CD4-positive, alpha-beta T cell treated with Interleukin-12 subunit alpha and Interleukin-12 subunit beta, for 1 hour (primary cell): ENCODE measurements at regions not wholly inside any gene's neighbourhood (a gene's known extent, or its start where the extent isn't known, plus 50 kb on each side); places are given as distances from the start of the nearest gene placed in this dataset.

ENCODE experiments used
- DNase-seq: peaks from one replicate; pipeline ENCODE4 v3.0.0-alpha.2; 2020

DNA sequence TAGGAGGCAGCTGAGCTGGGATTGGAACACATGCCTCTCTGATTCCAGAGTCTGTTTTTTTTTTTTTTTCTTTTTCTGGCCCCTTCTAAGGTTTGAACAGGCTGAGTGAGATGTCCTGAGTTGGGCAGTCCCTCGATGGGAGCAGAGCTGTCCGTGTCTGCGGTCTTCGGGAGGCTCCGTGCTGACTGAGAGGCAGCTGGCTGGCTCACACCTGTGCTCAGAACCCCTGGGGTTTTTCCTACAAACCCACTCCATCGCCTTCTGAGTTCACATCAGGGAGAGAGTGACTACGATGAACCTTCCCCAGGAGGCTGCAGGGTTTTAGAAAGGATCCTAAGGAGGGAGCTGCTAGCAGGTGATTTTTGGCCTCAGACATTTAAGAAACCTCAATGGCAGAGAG, 92.5 kb downstream of the IRF8 start:
- no peak for DNase-seq

DNA sequence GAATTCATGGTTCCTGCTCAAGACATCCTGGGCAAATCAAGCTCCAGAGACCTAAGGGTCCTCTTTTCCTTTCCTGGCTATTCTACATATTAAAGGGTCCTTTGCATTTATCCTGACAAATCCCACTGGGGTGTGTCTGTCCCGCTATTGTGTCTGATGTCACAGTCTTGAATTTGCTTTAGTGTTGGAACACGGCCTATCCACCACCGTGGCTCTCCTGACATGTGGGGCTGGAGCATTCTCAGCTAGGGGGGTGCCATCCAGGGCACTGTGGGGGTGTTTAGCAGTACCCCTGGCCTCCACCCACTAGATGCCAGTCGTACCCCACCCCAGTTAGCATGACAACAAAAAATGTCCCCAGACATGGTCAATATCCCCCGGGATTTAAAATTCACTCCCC, 92.9 kb downstream of the IRF8 start:
- no peak for DNase-seq

DNA sequence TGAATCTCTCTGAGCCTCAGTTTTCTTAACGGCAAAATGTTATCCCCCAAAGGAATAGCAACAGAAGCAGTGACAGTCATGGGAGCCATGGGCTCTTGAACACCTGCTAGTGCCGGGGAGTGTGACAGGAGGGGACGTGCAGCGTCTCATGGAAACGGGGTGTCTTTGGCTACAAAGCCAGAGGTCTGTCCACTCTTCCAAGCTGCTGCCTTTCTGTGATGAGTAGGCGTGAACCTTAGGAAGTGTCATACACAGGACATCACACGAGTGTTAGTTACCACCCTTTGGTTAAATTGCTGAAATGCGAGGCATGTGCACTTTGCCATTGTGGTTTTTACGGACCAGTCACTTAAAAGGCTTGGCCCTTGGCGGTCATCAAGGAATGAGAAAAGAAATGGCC, 93.4 kb downstream of the IRF8 start:
- DNase-seq, result no peak

DNA sequence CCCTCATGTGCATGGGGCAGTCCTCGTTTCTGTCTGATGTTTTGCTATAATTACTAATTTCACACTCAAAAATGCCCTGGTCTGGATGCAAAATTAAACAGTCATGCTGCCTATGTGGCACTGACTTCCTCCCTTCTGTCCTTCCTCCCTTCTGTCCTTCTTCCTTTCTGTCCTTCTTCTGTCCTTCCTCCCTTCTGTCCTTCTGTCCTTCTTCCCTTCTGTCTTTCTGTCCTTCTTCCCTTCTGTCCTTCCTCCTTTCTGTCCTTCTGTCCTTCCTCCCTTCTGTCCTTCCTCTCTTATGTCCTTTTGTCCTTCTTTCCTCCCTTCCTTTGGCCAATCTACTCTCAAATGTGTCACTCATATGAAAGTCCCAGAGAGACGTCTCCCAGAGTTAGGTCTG, 93.8 kb downstream of the IRF8 start:
- DNase-seq, result no peak

DNA sequence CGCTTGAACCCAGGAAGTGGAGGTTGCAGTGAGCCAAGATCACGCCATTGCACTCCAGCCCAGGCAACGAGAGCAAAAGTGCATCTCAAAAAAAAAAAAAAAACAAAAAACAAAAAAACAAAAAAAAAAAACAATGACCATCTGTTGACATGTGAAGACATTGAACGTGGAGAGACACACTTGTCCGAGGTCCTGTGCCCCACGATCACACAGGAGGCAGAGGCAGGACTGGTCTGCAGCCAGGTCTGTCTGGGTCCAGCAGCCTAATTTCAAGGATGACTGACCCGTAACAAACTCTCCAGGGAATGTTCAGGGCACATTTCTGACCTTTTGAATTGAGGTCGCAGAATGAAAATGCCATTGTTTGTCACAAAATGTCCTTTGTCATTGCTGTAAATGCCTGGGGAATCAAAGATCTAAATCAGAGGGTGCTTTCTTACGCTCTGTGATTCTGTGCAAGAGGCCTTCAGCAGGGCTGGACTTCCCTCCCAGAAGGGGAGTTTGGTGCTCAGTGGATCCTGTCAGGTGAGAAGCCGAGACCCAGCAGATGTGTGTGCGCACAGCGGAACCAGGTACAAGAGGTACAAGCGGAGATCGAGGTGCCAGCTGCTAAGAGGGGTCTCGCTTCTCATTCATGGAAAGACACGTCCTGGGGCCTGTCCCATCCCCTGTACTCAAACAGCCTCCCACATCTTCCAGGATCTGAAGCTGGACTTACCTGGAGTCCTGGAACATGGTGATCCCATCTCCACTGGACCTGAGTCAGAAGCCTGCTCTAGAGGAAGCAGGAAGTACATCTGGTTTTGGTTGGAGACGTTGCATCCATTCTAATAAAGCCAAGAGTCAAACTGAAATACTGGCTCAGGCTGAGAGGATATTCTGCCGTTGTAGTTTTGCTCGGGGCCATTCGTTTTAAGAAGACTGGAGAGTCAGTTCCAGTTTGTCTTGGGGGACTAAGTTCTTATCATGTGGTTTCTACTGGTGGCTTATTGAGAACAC, 95.8 kb downstream of the IRF8 start:
- DNase-seq, result no peak

DNA sequence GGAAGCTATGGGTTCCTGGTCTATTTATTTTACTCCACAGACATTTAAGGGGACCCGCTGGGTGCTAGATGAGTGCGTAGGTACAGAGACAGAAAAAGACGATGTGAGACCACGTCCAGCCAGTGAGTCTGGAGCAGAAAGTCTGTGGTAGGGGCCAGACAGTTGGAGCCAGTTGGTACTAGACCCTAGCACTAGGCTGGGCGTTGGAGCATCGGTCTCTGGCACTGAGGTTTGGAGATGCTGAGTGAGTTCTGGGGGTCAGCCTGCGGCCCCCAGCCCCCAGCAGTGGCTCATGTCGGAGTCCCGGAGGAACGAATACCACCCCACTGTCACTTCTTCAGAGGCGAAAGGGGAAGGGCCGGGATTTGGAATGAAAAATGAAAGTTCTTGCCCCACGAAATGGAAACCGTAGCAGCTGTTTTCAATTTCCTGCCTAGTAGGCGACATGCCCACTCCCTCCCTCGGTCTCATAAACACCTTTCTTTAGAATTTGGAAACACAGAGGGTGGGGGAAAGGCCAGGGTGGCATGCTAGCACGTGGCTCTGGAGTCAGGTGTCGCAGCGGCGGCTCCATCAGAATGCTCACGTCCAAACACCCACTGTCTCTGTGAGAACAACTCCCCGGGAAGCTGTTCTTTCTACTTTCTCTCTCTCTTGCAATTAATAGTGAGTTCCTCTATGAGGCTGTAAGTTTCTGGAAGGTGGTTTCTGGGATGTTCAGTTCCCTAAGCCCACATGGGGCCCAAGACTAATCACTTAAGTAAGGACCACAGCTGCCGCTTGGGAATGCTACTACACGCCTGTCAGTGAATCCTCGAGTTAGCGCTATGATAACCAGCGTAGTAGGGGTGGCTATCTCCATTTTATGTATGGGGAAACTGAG, 96.8 kb downstream of the IRF8 start:
- no peak for DNase-seq

DNA sequence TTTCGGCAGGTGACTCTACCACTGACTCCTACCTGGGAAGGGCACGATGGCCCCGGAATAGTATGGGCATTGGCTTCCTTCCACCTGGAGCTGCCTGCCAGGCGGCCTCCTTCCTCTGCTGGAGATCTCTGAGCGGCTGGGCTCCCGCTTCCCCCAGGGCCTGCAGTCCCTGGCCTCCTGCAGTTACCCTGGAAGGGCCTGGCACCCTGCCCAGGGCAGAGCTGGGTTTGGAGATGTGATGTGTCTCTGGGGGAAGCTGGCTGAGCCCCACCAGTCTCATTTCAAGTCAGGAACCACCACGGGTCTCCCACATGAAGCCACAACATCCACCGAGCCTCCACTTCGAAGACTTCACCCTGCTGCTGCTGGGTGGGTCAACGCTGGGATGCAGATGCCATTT, 97.9 kb downstream of the IRF8 start:
- DNase-seq, result no peak

DNA sequence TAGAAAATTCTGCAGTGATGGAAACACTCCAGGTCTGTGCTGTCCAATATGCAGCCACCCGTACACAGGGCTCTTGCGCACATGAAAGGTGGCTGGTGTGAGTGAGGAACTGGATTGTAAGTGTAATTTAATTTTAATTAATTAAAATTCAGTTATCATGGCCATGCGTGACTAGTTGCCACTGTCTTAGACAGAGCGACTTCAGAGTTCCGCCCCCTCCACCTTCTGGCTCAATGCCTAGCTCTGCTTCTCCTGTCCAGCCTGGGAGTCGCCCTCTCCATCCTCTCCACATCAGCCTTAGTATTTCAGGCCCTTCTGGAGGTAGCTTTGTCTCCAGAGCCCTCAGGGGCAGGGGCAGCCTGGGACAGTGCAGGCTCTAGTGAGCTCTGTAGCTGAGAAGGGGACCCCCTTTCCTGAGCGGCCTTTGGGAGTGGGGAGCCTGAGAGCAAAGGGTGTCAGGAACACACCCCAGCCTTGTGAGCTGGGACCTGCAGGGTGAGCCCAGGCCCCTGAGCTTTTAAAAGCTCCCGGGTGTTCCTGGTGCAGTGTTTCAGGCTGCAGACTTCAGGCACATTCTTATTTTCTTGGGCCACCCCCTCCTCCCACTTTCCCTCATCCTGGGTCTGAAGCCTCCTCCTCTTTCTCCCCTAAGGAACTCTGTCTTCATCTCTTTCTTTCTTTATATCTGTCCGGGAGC, 99.4 kb downstream of the IRF8 start:
- DNase-seq, result no peak

DNA sequence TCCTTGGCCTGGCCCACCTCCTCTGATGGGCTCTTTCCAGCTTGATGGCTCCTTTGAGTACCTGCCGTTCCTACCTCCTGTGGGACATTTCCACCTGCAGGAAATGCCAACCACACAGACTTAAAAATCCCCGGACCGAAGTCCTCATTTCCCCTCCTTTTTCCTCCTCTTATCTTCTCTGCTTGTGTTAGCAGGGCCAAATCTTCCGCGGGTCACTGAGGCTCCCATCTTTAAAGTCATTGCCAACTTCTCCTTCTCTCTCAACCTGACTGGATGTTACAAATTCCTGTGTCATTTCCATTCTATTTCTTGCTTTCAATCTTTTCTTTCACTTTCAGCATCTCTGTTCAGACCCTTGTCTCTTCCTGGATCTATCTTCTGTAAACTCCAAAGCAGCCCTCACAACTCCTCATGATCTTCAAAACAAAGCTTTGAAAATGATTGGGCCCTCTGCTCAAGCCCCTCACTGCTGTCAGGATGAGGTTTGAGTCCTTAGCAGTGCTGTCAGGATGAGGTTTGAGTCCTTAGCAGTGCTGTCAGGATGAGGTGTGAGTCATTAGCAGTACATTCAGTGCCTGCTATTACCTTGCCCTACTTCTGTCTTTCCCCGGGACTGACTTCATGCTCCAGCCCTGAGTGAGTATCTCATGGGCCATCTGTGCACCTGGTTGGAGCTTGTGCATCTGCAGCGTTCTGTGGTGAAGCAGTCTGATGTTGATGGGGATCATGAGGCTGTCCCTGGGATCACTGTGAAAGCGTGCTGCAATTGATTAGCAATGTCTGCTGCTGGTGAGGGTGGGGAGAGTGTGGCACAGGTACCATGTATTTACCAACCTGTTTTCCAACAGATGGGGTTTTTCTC, 100.1 kb downstream of the IRF8 start:
- no peak for DNase-seq

DNA sequence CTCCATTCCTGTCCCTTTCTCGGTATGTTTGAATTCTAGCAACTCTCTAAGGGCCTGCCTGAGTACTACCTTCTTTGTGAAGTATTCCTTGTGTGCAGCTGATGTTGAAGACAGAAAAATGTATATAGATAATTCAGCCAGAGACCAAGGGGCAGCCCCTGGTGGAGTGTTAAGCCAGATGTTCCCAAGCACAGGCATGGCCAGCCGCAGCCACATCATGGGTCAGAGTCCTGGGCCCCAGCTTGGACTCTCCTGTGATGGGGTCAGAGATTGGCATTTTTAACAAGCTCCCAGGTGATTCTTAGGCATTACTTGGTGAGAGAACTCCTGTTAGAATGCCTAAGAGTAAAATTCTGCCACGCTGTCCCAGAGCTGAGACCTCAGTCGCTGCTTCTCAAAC, 100.8 kb downstream of the IRF8 start:
- no peak for DNase-seq

DNA sequence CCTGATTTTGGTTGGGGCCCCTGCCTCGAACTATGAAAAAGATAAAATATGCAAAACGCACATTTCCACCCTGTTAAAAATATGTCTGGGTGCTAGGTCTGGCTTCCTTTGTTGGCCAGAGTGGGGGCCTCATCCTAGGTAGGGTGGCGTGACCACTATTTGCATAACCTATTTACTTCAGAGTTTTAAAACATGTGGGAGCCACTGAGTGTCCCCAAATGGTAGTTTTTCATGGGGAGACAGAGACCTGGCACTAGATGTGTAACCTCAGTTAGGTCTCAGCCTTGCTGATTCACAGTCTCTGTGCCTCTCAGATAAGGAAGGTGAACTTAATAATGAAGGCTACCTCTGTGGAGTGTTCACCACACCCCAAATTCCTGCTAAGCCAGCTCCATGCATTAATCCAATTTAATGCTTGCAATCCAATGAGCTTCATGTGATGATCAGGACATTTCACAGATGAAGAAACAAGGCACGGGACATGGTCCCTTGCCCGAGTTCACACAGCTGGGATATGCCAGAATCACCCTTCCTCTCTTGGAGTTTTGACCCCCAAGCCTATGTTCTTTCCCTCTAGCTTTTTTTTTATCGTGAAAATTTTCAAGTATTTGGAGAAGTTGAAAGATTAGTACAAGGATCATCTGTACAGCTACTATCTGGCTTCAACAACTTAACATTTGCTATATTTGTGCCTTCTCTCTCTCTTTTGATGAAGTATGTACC, 103.4 kb downstream of the IRF8 start:
- DNase-seq, result no peak

DNA sequence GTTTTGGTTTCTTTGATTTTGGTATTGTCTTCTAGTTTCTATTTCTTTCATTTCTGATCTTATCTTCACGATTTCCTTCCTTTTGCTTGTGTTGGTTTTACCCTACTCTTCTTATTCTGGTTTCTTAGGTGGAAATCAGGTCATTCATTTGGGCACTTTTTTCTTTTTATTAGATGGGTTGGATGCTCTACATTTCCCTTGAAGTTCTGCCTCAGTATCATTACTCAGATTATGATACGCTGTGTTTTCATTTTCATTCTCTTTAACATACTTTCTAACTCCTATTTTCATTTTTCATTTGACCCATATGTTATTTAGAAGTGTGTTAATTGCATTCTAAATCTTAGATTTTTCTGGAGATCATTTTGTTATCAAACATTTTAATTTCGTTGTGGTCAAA, 108.6 kb downstream of the IRF8 start:
- DNase-seq, result no peak

DNA sequence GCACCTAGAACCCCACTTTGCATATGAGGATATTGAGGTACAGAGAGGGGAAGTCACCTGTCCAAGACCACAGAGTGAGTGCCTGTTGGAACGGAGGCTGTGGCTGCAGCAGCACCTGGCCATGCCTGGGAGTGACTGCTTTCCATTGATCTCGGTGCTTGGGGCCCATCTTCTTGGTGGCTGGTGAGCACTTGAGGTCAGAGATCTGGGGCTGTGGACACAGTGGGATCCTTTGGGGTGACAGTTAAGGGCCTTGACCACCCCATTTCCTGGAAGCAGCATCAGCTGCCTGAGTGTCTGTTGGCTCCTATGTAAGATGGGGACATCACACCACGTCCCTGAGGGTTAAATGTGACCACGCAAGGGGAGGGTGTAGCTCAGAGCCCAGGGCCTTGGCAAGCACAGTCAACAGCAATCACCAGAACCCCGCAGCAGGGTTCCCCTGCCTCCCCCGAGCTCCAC, 111.7 kb downstream of the IRF8 start:
- no peak for DNase-seq

DNA sequence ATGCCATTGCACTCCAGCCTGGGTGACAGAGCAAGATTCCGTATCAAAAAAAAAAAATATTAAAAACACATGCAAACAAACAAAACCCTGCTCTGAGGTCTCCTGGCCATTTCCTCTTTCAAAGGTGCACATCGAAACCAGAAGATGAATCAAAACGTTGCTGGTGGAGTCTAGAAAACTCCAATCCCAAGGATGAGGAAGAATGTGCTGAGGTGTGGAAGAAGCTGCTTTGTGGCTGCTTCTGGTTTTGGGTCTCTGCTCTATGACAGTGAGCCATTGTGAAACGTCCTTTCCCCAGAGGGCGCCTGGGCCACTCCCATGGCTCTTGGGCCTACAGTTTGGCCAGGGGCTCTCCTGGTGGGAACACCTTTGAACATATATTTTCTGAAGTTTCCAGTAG, 112.6 kb downstream of the IRF8 start:
- DNase-seq, result no peak

DNA sequence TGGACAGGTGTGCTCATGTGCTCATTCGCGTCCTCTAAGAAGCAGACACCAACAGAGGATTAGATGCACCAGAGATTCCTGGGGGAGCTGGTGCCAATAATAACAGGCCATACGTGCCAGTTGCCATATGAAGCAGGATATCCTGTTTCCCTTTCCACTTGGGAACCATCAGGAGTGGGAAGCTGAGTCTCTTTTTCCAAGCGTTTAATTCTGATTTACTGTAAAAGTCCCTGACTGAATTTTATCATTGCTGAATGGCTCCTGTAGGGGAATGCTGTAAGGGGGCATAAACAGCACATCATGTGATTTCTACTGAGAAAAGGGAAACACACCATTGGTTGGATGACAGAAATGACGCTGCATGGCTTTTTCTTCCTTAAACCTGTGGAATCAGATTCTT, 113.3 kb downstream of the IRF8 start:
- DNase-seq, result no peak

DNA sequence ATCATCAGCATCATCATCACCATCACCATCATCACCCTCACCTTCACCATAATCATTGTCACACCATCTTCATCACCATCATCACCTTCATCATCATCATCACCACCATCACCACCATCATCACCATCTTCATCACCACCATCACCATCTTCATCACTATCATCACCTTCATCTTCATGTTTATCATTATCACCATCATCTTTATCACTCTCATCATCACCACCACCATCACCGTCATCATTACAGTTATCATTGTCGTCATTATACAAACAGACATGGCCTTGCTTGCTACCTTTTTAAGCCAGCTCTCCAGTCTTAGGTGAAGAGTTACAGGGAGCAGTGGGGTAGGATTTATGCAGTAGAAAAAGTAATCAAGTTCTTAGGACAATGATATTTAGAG, 114.9 kb downstream of the IRF8 start:
- no peak for DNase-seq

DNA sequence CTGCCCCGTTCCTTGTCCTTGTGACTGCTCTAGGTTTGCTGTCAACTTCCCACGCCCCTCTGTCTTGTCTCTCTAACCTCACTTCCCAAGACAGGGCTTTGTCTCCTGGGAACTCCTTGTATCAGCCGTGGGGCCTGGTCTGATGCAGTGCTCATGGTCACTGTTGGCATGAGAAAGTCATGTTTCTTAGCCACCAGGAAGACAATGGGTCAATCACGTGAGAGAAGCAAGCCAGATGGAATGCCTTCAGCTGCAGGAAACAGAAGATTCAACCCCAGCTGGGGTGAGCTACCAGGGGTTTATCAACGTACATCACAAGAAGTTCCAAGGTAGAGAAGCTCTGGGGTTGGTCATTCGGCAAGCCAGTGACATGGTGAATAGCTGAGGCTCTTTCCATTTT, 116.6 kb downstream of the IRF8 start:
- DNase-seq, result no peak

DNA sequence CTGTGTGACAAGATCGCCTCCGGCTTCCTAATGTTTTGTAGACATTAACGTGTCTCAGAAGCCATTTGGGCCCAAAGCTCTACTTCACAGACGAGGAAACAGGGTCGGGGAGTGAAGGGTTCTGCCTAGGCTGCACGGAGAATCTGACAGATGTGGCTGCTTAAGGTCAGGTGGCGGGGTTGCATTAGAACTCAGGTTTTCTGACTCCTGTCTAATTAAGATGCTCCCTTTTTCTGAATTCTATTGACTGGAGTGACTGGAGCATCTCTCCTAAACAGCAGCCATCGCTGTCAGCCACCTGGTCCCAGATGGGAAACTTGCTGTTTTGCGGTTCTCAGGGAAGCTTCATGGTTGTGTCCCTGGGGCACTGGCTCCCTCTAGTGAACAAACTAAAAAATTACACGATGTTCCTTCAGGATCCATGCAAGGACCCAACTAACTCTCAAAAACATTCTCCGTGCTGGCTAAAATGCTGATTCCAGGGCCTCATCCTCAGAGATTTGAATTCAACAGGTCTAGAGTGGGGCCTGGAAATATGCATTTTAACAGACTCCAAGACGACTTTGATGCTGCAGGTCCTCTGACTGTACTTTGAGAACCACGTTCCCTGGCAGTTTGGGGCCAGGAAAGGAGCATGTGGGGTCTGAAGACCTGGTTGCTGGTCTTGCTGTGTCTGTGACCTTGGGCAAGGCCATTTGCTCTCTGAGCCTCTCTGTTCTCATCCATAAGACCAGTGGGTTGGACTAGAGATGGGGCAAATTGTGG, 117.4 kb downstream of the IRF8 start:
- peak; percentile 56 for DNase-seq

DNA sequence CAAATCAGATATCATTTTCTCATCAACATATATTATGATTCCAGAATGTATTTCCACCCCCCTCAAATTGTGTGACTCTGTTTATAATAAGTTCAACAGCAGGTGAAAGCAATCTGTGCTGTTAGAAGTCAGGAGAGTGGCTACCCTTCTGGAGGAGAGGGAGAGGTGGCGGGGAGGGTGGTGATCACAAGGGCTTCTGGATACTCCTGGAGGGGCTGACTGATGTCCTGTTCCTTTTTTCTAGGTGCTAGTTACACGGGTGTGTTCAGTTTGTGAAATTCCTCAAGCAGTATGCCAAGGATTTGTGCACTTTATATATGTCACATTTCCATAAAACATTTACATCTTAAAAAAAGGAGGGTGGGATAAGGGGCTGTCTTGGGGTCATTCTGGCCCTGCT, 119.1 kb downstream of the IRF8 start:
- DNase-seq, result no peak

DNA sequence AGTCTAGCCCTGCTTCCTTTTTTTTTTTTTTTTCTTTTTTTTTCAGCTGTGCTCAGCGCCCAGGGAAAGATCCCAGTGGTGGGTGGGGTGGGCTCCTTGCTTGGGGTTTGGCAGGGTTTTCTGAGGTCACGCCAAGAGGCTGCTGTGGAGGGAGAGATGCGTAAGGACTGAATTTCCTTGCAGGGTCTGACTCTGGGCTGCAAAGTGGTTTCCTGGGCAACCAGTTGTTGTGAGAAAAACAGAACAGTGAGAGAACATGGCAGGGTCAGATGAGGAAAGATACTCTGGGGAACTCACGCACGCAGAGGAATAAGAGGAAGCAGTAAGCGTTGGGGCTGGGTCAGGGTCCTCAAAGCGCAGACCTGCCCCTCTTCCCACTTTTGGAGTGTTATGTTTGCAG, 119.5 kb downstream of the IRF8 start:
- peak; percentile 33 for DNase-seq

DNA sequence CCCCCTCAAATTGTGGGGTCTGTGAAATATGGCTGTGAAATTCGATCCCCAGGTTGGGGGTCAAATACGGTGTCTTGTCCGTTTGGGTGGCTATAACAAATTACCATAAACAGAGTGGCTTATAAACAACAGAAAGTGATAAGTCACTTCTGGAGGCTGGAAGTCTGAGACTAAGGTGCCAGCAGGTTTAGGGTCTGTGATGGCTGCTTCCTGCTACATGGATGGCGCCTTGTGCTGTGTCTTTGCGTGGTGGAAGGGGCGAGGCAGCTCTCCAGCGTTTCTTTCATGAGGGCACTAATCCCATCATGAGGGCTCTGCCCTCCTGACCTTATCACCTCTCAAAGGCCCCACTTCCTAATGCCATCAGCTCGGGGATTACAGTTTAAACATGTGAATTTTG, 120.0 kb downstream of the IRF8 start:
- DNase-seq, result no peak
